WTC11 (cell line): ENCODE measurements at regions not wholly inside any gene's neighbourhood (a gene's known extent, or its start where the extent isn't known, plus 50 kb on each side); places are given as distances from the start of the nearest gene placed in this dataset.

Source experiments
- ATAC-seq: fragments of 200-7000 bp; cut with Tn5 transposase; 2 replicates; pipeline ENCODE4 v1.10.0; 2021; ENCODE audit warnings: mild to moderate bottlenecking, moderate library complexity
- CTCF ChIA-PET: fragments of 300-600 bp; sonication (Branson Sonifier 250); formaldehyde crosslinking; loops from one replicate; lab custom pipeline; 2021; ENCODE audit warnings: antibody characterized with exemption; lab: Charles Lee
- POLR2A ChIA-PET: fragments of 350-600 bp; sonication (Branson Sonifier 250); formaldehyde crosslinking; loops from one replicate; lab custom pipeline; 2021; ENCODE audit warnings: antibody characterized with exemption; lab: Charles Lee
- DNase-seq: peaks from one replicate; pipeline ENCODE4 v3.0.0; 2021; ENCODE audit warnings: low spot score
- H3K27ac Mint-ChIP-seq: 2 replicates; pipeline ENCODE4 v1.8.0; 2021; ENCODE audit warnings: mixed read lengths
- H3K27me3 Mint-ChIP-seq: 2 replicates; pipeline ENCODE4 v1.8.0; 2021; ENCODE audit warnings: low read depth, mild to moderate bottlenecking, moderate library complexity, mixed read lengths
- H3K36me3 Mint-ChIP-seq: 2 replicates; pipeline ENCODE4 v1.8.0; 2021; ENCODE audit warnings: mixed read lengths
- H3K4me1 Mint-ChIP-seq: 2 replicates; pipeline ENCODE4 v1.8.0; 2022; ENCODE audit warnings: mixed read lengths
- H3K4me3 Mint-ChIP-seq: 2 replicates; pipeline ENCODE4 v1.8.0; 2021; ENCODE audit warnings: mild to moderate bottlenecking, moderate library complexity, mixed read lengths
- H3K9me3 Mint-ChIP-seq: 2 replicates; pipeline ENCODE4 v1.8.0; 2021; ENCODE audit warnings: mixed read lengths
- AFF4 ChIP-seq: sonication (generic); formaldehyde crosslinking; IDR thresholded peaks from 2 replicates; pipeline ENCODE4 v1.8.1; 2023; ENCODE audit warnings: mild to moderate bottlenecking, missing genetic modification reagents, borderline replicate concordance
- AR ChIP-seq: fragments of 250-450 bp; sonication (Bioruptor Pico); IDR thresholded peaks from 2 replicates; pipeline ENCODE4 v1.9.0; 2021; ENCODE audit warnings: mild to moderate bottlenecking
- CTCF ChIP-seq: fragments of 200-600 bp; IDR thresholded peaks from 2 replicates; pipeline ENCODE4 v1.8.0; 2022; ENCODE audit warnings: antibody characterized with exemption
- E2F1 ChIP-seq: sonication (generic); formaldehyde crosslinking; IDR thresholded peaks from 2 replicates; pipeline ENCODE4 v1.8.0; 2022; ENCODE audit warnings: mild to moderate bottlenecking, missing genetic modification reagents
- E2F4 ChIP-seq: sonication (generic); formaldehyde crosslinking; IDR thresholded peaks from 2 replicates; pipeline ENCODE4 v1.8.1; 2022; ENCODE audit warnings: low read depth, mild to moderate bottlenecking, moderate library complexity, missing genetic modification reagents, borderline replicate concordance
- ETV6 ChIP-seq: sonication (generic); formaldehyde crosslinking; IDR thresholded peaks from 2 replicates; pipeline ENCODE4 v1.8.1; 2022; ENCODE audit warnings: mild to moderate bottlenecking, missing genetic modification reagents
- FOXP1 ChIP-seq: sonication (generic); formaldehyde crosslinking; IDR thresholded peaks from 2 replicates; pipeline ENCODE4 v1.8.0; 2022; ENCODE audit warnings: missing genetic modification reagents, mild to moderate bottlenecking, moderate library complexity, borderline replicate concordance
- GABPB1 ChIP-seq: sonication (generic); formaldehyde crosslinking; IDR thresholded peaks from 2 replicates; pipeline ENCODE4 v1.8.1; 2023; ENCODE audit warnings: mild to moderate bottlenecking, missing genetic modification reagents
- GRHL2 ChIP-seq: fragments of 250-450 bp; sonication (Bioruptor Pico); IDR thresholded peaks from 2 replicates; pipeline ENCODE4 v1.8.0; 2022; ENCODE audit warnings: mild to moderate bottlenecking, moderate library complexity; ENCODE audit not compliant: insufficient replicate concordance, severe bottlenecking
- GTF2I ChIP-seq: fragments of 250-450 bp; sonication (Bioruptor Pico); conservative IDR thresholded peaks from 2 replicates; pipeline ENCODE4 v1.4.0; 2021; ENCODE audit warnings: mild to moderate bottlenecking
- MYBL2 ChIP-seq: sonication (generic); formaldehyde crosslinking; IDR thresholded peaks from 2 replicates; pipeline ENCODE4 v1.8.1; 2023; ENCODE audit warnings: mild to moderate bottlenecking, moderate library complexity, missing genetic modification reagents
- RELA ChIP-seq: sonication (generic); formaldehyde crosslinking; IDR thresholded peaks from 2 replicates; pipeline ENCODE4 v1.8.1; 2022; ENCODE audit warnings: missing genetic modification reagents, mild to moderate bottlenecking, borderline replicate concordance
- SMAD4 ChIP-seq: sonication (generic); formaldehyde crosslinking; IDR thresholded peaks from 2 replicates; pipeline ENCODE4 v1.8.0; 2022; ENCODE audit warnings: mild to moderate bottlenecking, missing genetic modification reagents
- SOX15 ChIP-seq: fragments of 250-450 bp; sonication (Bioruptor Pico); IDR thresholded peaks from 2 replicates; pipeline ENCODE4 v1.9.0; 2021; ENCODE audit warnings: mild to moderate bottlenecking
- STAT6 ChIP-seq: sonication (generic); formaldehyde crosslinking; conservative IDR thresholded peaks from 2 replicates; pipeline ENCODE4 v1.8.1; 2023; ENCODE audit warnings: mild to moderate bottlenecking, low read depth, missing genetic modification reagents, moderate library complexity
- ZMAT4 ChIP-seq: fragments of 250-450 bp; sonication (Bioruptor Pico); IDR thresholded peaks from 2 replicates; pipeline ENCODE4 v1.9.0; 2021; ENCODE audit warnings: mild to moderate bottlenecking
- ZNF317 ChIP-seq: sonication (generic); formaldehyde crosslinking; IDR thresholded peaks from 2 replicates; pipeline ENCODE4 v1.8.1; 2023; ENCODE audit warnings: low read depth, mild to moderate bottlenecking, moderate library complexity, missing genetic modification reagents, borderline replicate concordance
- ZNF423 ChIP-seq: fragments of 250-450 bp; sonication (Bioruptor Pico); IDR thresholded peaks from 2 replicates; pipeline ENCODE4 v2.1.2; 2022; ENCODE audit warnings: mild to moderate bottlenecking, moderate library complexity
- ZNF425 ChIP-seq: fragments of 250-450 bp; sonication (Bioruptor Pico); conservative IDR thresholded peaks from 2 replicates; pipeline ENCODE4 v1.9.0; 2021; ENCODE audit warnings: mild to moderate bottlenecking

- no peak for TF ChIP-seq GRHL2
- TF ChIP-seq, all 79 proteins: peak for 0
These were observed 134.6 kb downstream of the TSEN15 start (continued) for GRCh38 chr1:184186167-184186566.

GRCh38 chr1:184187097-184187496 lies 135.6 kb downstream of the TSEN15 start:
- POLR2A ChIA-PET = no interaction called here
- TF ChIP-seq RELA (CRISPR knock-in tag) (no peak), SOX15 (CRISPR knock-in tag) (no peak), AR (CRISPR knock-in tag) (no peak), SMAD4 (CRISPR knock-in tag) (no peak), ZNF425 (CRISPR knock-in tag) (no peak), FOXP1 (CRISPR knock-in tag) (no peak), ZNF423 (CRISPR knock-in tag) (no peak), E2F1 (CRISPR knock-in tag) (no peak), E2F4 (CRISPR knock-in tag) (no peak), CTCF (no peak), GABPB1 (CRISPR knock-in tag) (no peak), STAT6 (no peak), ETV6 (CRISPR knock-in tag) (no peak), GTF2I (CRISPR knock-in tag) (no peak), ZMAT4 (CRISPR knock-in tag) (no peak), ZNF317 (CRISPR knock-in tag) (no peak), AFF4 (CRISPR knock-in tag) (no peak), MYBL2 (CRISPR knock-in tag) (no peak)
- CTCF ChIA-PET = no interaction called here
- Mint-ChIP-seq H3K4me1 (no peaks in the 10 kb centered on the region), H3K9me3 (no peaks in the 10 kb centered on the region), H3K36me3 (no peaks in the 10 kb centered on the region), H3K27me3 (no peaks in the 10 kb centered on the region), H3K27ac (no peak overlapping the region), H3K4me3 (no peak overlapping the region)
- no peak for ATAC-seq
- no peak for DNase-seq
